Astrocyte (in vitro differentiated cells and primary cell): ENCODE measurements at regions not wholly inside any gene's neighbourhood (a gene's known extent, or its start where the extent isn't known, plus 50 kb on each side); places are given as distances from the start of the nearest gene placed in this dataset.

ENCODE experiments used
- EZH2 ChIP-seq: IDR thresholded peaks from 2 replicates; pipeline ENCODE4 v1.6.1; 2012; ENCODE audit warnings: mild to moderate bottlenecking, low read length, inconsistent platforms; ENCODE audit not compliant: insufficient read depth
- TF ChIP-seq, protein P1 (sequence below): IDR thresholded peaks from 2 replicates; pipeline ENCODE4 v1.5.1; 2011; ENCODE audit warnings: low read depth, mild to moderate bottlenecking, inconsistent platforms, low read length, moderate library complexity; ENCODE audit not compliant: insufficient read depth

DNA sequence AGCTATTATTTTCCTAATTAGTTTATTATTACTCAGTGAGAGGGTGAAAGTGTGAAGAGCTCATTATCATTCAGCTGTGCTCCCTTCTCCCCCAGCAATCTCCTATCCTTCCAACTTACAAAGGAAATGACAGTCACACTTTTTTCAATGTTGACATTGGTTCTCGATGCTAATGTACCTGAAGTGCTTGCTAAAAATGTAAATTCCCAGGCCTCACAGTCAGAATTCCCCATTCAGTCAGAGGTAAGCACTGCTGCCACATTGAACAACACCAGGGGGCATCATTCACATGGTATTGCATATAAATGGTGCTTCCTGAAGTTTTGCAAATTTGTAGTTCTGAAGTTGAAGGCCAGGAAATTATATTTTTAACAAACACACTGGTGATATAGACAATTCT is 132.7 kb upstream of the FOXD3 start:
- TF ChIP-seq, protein P1, sequence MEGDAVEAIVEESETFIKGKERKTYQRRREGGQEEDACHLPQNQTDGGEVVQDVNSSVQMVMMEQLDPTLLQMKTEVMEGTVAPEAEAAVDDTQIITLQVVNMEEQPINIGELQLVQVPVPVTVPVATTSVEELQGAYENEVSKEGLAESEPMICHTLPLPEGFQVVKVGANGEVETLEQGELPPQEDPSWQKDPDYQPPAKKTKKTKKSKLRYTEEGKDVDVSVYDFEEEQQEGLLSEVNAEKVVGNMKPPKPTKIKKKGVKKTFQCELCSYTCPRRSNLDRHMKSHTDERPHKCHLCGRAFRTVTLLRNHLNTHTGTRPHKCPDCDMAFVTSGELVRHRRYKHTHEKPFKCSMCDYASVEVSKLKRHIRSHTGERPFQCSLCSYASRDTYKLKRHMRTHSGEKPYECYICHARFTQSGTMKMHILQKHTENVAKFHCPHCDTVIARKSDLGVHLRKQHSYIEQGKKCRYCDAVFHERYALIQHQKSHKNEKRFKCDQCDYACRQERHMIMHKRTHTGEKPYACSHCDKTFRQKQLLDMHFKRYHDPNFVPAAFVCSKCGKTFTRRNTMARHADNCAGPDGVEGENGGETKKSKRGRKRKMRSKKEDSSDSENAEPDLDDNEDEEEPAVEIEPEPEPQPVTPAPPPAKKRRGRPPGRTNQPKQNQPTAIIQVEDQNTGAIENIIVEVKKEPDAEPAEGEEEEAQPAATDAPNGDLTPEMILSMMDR, result no peak
- no peak for TF ChIP-seq EZH2
